ENCODE measurements at regions not wholly inside any gene's neighbourhood (a gene's known extent, or its start where the extent isn't known, plus 50 kb on each side); places are given as distances from the start of the nearest gene placed in this dataset.

DNA sequence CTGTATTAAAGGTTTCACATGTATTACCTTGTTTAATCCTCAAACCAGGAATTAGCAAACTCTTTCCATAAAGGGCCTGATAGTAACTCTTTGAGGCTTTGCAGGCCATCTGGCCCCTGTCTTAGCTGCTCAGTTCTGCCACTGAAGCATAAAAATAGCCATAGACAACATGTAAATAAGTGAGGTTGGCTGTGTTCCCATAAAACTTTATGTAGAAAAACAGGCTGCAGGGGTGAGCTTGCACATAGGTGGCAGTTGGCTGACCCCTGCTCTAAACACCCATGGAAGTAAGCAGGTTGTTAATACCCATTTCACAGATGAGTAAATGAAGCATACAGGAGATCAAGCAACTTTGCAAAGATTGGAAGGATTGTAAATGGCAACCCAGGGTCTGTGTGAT is 1279.2 kb upstream of the AUTS2 start:
- TF ChIP-seq POLR2A (IDR thresholded peaks at IDR 0.05) (no peak), CTCF (IDR thresholded peaks at IDR 0.05) (no peak)
